Midbrain (tissue), 1 donor: ENCODE measurements at regions not wholly inside any gene's neighbourhood (a gene's known extent, or its start where the extent isn't known, plus 50 kb on each side); places are given as distances from the start of the nearest gene placed in this dataset.
"Not testable (repeated sequence)": the region's sequence is repeated elsewhere in the genome, so short reads cannot be mapped to it uniquely, and the experiment has no call there.

ENCODE experiments used
- DNase-seq: peaks from one replicate; lab custom pipeline; 2025; lab: John Stamatoyannopoulos, UW

- no peak for DNase-seq
Observed at GRCh38 chr10:57562211-57562610, 705.5 kb downstream of the IPMK start.

- DNase-seq = not testable (repeated sequence)
Observed at GRCh38 chr10:57551774-57552173, 715.9 kb downstream of the IPMK start.

- DNase-seq = no peak
Observed at GRCh38 chr10:57535306-57535705, 732.4 kb downstream of the IPMK start.

DNA sequence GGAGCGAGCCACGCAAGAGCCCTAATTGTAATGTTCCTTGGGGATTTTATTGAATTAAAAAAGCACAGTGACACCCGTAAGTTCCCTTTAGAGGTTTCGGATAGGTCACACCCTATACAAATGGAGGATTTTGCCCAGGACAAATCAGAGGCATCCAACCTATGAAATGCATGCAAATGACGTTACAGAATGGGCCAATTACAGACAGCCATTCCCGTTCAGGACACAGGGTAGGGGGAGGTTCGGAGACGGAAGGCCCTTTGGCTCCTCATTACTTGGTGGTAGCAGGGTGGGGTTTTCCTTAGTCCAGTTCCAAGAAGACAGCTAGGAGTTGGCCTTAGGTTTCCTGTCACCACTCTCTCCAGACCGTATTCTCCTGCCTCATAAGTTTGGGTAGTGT lies 754.1 kb downstream of the IPMK start:
- no peak for DNase-seq

- no peak for DNase-seq
Observed at GRCh38 chr10:57507788-57508187, 759.9 kb downstream of the IPMK start.

- no peak for DNase-seq
Observed at GRCh38 chr10:57506414-57507094, 761.1 kb downstream of the IPMK start.

GRCh38 chr10:57494486-57494885 lies 773.2 kb downstream of the IPMK start:
- DNase-seq = no peak

DNA sequence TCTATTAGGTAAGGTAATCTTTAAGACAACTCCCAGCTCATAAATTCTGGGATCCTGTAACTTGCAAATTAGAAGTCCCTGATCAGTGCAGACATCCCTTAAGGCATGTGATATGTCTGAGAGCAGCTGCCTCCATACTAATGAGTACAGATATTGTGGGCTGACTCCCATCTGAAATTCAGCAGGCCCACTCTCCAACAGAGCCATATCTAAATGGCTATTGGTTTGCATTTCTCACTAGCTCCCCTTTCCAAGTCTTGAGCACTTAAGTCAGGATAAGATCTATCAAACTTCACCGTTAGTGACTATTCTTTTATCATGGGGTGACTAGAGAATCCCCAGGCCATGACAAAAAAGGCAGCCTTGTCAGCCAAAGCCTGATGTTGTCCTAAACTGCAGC lies 785.4 kb downstream of the IPMK start:
- DNase-seq = no peak

GRCh38 chr10:57472823-57473619 lies 794.7 kb downstream of the IPMK start:
- DNase-seq = no peak

DNA sequence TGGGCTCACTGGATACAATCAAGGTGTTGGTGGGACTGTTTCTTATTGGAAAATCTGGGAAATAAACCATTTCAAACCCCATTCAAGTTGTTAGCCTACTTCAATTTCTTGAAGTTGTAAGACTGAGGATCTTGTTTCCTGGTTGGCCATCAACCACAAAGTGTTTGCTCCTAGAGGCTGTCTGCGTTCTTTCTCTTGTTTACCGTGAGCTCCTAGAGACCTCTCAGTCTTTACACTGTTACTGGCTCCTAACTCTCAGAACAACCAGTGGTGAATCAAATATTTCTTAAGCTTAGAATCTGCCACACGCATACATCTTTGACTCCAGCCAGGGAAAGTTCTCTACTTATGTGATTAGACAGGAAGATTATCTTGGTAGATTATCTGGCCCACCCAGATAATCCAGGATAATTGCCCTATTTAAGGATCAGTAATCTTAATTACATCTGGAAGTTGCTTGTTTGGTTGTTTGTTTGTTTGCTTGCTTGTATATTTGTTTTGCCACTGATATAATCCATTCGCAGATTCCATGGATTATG lies 798.7 kb downstream of the IPMK start:
- no peak for DNase-seq

GRCh38 chr10:57465155-57465554 lies 802.5 kb downstream of the IPMK start:
- no peak for DNase-seq

DNA sequence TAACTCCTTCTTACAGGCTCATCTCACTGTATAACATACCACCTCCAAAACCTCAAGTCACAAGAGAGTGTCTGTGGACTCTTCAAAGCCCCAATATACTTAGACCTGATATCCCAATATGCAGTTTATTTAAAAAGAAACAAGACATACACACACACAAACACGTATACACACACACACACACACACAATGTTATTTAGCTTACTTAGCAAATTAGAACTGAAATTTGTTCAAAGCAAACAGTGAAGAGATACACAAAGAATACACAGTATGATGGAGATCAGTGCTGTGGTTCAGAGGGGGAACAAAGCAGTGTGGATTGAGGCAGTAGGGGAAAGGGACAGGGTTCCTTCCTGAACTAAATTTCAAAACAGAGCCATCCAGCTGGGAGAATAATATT lies 807.2 kb downstream of the IPMK start:
- DNase-seq = no peak

DNA sequence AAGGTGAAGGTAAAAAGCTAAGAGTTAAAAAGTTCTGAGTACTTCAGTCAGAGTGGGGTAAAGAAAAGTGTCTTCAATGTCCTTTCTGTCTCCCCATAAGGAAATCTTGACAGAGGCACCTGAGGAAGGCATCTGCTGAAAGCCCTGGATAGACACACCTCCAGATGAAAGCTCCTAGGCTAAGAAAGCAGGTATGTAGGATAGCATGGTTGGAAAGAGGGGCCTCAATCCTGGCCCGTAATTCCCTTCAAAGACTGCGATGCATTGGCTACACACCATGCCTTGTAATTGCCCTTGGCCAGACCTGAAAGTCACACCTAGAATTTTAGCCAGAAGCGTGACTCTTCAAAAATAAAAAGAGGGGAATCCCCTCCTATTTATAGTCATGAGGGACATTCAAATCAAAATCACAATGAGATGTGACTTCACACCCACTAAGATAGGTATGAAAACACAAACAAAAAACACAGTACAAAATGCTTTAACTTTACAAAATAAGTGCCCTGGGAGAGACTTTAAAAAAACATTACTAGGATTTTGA lies 809.7 kb downstream of the IPMK start:
- no peak for DNase-seq

DNA sequence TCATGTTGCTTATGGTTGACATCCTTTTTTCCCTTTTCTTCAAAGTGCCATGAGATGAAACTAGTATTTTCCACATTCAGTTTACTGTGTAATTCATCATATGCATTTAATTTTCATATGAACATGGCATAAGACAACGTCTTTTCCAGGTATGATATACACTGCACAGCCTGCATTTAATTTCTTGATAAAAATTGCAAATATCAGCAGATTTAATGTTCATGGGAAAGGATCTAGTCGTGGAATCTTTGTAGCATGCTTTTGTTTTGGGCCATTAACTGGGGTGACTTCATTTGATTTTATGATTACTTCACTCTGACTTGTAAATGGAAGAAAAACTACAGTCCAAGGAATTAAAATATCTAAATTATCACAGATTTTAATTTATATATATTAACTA lies 837.3 kb downstream of the IPMK start:
- no peak for DNase-seq

GRCh38 chr10:57420881-57421280 lies 846.8 kb downstream of the IPMK start:
- DNase-seq = no peak

DNA sequence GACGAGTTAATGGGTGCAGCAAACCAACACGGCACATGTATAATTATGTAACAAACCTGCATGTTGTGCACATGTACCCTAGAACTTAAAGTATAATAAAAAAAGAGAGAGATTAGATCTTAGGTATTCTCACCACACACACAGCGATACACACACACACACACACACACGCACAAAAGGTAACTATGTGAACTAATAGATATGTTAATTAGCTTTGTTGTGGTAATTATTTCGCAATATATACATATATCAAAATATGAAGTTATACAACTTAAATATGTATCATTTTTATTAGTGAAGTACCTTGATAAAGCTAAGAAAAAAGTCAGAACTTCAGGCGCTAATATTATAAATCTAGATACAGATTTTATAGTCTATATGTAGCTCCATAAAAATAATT lies 849.2 kb downstream of the IPMK start:
- DNase-seq = no peak

DNA sequence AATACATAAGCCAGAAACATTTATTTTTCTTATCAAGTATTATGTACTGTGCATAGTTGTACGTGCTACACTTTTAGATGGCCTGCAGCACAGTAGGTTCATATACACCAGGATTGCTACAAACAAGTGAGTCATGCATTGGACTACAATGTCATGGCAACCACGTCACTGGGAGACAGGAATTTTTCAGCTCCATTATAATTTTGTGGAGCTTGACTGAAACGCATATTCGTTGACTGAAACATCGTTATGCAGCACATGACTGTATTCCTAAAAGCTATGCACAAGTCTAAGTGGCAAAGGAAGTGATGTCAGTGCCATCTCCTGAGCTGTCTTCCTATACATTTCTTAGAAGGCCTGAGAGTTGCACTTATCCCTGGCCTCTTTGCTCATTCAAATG lies 871.8 kb downstream of the IPMK start:
- DNase-seq = no peak

DNA sequence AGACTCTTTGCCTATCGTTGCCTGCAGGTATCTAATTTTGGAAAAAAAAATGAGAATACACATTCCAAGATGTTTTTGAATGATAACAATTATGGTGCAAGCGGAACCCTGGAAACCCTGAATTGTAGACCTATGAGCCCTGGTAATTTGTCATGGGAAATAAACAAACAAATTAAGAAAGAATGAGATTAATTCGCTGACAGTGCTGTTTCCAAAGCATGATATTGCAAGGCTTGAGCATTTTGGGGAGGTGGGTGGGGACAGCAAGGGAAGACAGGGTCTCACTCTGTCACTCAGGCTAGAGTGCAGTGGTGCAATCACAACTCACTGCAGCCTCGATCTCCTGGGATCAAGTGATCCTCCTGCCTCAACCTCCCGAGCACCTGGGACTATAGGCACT lies 900.3 kb downstream of the IPMK start:
- DNase-seq = no peak

GRCh38 chr10:57362811-57363210 lies 904.9 kb downstream of the IPMK start:
- DNase-seq = no peak

DNA sequence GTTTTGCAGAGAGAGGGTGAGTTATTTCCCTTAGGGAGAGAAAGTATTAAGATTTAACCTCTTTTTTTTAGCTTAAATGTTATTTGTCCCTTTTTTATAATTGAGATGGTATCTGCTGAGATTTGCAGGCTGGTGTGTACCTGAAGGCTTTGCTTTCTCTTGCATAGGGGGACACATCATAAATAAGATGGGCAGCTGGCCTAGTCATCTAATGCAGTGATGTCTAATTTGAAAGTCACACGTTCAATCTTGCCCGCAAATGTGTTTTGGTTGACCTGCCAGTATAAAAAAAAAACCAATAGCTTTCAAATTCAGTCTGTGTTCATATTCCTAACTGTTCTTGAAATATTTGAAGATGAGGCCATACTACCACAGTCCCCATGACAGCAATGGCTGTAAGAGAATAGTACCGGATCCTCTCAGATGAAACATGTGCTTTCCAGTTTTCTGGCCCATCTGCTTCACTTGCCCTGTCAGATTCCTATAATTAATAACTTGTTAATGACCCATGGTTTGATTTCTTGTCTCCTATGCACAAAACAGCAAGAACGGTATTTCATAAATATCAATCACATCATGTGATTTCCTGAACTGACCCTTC lies 914.2 kb downstream of the IPMK start:
- DNase-seq = no peak

DNA sequence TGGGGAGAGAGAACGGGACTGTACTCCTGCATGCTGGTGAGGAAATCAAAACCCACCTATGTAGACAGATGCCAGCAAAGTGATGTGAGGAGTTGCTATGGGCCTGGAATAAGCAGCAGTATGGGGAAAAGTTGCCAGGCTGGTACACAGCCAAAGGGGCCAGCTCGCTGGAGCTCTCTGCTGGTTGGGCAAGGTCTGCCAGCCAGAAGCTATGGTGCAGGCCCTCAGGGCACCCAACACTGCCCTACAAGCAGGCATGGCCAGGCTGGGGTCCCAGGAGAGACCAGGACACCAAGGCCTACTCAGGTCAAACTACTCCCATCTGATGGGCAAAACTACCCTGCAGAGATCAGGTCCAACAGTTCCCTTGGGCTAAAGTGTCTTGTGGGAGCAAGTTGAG lies 916.6 kb downstream of the IPMK start:
- no peak for DNase-seq

DNA sequence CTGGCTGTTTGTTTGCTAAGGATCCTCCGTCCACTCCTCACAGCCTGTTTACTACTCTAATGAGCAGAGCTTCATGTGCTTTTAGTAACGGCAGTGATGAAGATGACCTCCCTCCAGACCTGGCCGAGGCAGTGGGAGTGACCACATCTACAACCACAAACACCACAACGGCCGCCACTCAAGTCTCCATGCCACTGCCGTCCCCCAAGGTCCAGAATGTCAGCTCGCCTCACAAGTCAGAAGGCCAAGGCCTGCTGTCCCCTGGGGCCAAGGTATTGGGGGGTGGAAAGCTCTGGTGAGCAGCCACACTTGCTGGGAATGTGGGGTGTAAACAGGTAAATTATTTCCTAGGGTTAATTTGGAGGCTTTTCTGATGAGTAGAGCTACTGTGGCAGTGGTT lies 926.4 kb downstream of the IPMK start:
- DNase-seq = no peak
